HG03196 (cell line): ENCODE measurements at regions not wholly inside any gene's neighbourhood (a gene's known extent, or its start where the extent isn't known, plus 50 kb on each side); places are given as distances from the start of the nearest gene placed in this dataset.

Experiments used
- ATAC-seq: cut with Tn5 transposase; IDR thresholded peaks from one replicate; pipeline ENCODE4 v1.9.1; 2021; ENCODE audit not compliant: unreplicated experiment

DNA sequence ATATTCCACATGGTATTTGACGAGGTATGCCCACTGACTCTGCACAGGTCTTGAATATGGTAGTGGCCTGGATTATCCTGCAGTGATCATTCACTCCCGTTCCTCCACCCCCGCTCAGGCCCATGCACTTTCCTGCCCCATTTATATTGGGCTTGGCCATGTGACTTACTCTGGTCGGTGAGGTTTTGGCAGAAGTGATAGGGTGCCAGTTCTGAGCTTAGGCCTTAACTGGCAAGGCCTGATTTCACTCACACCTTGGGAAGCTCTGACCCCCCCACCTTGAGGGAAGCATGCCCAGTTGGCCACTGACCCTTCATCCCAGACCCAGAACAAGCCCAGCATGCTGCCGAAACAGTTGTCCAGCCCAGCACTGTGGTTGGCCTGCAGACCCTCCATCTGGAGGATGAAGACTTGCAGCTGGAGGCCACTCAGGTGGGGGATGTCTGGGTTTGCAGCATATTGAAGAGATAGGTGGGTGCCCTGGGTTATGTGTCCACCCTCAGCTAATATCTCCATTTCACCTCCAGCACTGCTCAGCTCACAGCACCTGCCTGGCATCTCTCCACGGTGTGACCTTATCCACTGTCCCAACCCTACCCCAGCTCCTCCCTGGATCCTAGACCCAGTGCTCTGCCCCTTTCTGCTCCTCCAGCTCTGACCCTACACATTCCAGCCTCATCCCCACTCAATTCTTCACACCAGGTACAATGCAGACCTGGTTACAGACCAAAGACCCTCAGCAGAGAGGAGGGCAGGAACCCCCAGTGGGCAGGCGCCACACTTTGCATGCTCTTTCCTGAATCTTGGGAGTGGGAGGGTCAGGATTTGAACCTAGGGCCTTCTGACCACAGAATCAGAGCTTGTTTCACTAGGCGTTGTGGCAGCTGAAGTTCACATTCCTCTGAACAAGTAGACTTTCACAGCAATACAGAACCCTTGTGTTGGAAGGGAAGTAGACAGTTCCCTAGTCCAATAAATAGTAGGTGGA, 138.1 kb upstream of the CHST15 start:
- ATAC-seq = no peak

- no peak for ATAC-seq
Observed at GRCh38 chr10:124230635-124231167, 137.3 kb upstream of the CHST15 start.

- no peak for ATAC-seq
Observed at GRCh38 chr10:124229989-124230634, 136.7 kb upstream of the CHST15 start.

DNA sequence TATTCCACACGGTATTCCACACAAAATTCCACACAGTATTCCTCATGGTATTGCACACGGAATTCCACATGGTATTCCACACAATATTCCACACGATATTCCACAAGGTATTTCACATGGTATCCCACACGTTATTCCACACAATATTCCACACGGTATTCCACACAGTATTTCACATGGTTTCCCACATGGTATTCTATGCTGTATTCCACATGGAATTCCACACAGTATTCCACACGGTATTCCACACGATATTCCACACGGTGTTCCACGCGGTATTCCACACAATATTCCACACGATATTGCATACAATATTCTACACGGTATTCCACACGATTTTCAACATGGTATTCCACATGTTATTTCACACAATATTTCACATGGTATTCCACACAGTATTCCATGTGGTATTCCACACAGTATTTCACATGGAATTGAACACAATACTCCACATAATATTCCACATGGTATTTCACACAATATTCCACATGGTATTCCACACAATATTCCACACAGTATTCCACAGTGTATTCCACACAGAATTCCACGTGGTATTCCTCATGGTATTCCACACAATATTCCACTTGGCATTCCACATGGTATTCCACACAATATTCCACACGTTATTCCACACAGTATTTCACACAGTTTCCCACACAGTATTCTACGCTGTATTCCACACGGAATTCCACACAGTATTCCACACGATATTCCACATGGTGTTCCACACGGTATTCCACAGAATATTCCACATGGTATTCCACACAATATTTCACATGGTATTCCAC, 136.0 kb upstream of the CHST15 start:
- no peak for ATAC-seq

DNA sequence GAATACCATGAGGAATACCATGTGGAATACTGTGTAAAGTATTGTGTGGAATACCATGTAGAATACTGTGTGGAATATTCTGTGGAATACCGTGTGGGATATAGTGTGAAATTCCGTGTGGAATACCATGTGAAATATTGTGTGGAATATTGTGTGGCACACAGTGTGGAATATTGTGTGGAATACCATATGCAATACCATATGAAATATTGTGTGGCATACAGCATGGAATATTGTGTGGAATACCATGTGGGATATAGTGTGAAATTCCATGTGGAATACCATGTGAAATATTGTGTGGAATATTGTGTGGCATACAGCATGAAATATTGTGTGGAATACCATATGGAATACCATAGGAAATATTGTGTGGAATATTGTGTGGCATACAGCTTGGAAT, 135.1 kb upstream of the CHST15 start:
- no peak for ATAC-seq

DNA sequence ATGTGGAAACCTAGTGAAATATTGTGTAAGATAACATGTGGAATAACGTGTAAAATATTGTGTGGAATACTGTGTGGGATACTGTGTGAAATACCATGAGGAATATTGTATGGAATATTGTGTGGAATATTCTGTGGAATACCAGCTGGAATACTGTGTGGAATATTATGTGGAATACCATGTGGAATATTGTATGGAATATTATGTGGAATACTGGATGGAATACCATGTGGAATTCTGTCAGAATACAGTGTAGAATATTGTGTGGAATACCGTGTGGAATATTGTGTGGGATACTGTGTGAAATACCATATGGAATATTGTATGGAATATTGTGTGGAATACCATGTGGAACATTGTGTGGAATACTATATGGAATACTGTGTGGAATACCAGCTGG, 134.6 kb upstream of the CHST15 start:
- ATAC-seq = no peak

DNA sequence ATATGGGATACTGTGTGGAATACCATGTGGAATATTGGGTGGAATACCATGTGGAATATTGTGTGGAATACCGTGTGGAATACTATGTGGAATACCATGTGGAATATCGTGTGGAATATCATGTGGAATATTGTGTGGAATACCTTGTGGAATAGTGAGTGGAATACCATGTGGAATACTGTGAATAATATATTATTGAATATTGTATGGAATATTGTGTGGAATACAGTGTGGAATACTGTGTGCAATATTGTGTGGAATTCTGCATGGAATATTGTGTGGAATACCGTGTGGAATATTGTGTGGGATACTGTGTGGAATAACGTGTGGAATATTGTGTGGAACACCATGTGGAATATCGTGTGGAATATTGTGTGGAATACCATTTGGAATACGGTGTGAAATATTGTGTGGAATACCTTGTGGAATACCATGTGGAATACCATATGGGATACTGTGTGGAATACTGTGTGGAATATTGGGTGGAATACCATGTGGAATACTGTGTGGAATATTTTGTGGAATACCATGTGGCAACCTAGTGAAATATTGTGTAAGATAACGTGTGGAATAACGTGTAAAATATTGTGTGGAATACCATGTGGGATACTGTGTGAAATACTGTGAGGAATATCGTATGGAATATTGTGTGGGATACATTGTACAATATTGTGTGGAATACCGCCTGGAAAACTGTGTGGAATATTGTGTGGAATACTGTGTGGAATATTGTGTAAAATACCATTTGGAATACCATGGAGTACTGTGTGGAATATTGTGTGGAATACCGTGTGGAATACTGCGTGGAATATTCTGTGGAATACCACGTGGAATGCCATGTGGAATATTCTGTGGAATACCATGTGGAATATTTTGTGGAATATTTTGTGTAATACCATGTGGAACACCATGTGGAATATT, 133.9 kb upstream of the CHST15 start:
- ATAC-seq = no peak

DNA sequence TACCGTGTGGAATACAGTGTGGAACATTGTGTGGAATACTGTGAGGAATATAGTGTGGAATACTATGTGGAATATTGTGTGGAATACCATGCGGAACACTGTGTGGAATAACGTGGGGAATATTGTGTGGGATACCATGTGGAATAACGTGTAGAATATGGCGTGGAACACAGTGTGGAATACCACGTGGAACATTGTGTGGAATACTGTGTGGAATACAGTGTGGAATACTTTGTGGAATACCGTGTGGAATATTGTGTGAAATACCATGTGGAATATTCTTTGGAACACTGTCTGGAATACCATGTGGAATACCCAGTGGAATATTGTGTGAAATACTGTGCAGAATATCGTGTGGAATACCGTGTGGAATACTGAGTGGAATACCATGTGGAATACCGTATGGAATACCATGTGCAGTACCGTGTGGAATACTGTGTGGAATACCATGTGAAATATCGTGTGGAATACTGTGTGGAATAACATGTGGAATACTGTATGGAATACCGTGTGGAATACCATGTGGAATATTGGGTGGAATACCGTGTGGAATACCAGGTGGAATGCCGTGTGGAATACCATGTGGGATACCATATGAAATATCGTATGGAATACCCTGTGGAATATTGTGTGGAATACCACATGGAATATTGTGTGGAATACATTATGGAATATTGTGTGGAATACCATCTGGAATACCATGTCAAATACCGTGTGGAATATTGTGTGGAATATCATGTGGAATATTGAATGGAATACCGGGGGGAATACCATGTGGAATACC, 133.1 kb upstream of the CHST15 start:
- no peak for ATAC-seq

DNA sequence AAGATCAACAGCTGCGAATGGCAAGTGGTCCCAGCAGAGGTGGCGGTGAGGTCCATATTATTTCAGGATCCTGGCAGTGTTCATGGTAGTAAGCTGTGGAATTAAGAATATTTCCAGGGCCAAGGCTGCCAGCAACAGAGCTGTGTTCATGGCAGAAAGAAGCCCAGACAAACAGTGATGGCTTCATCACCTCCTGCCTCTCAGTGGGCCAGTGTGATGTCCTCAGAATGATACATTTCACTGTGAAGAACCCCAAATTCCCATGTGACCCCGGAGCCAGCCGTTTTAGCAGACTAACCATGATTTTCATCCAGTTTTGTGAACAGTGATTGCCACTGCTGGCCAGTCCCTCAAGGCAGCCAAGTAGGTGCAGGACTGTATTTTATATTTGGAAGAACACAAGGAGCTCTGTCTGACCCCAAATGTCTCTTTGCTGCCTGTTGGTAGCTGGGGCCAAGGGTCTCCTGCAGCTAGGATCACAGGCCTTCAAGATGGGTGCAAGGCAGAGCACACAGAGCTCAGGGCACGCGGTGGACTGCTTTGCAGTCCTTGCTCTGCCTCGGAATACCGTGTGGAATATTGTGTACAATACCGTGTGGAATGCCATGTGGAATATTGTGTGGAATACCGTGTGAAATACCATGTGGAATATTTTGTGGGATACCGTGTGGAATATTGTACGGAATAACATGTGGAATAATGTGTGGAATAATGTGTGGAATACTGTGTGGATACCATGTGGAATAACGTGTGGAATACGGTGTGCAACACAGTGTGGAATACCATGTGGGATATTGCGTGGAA, 132.3 kb upstream of the CHST15 start:
- no peak for ATAC-seq

DNA sequence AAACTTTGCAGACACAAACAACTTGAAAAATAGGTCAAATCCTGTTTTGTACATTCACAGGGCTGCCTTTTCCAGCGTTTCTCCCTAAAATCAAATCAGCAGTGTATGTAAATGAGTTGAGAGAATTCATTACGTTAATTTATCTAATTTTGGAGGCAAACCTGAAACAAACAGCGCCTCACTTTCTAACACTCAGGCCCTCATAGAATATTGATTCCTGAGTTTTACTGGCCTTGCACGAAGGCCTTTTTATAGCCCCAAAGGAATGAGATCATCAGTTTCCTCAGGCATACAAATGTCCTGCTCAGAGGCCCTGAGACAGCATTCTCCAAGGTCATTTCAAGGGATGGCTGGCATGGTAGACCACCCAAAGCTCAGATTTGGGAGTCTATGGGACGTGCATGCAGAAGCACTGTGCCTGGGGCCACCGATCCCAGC, 131.7 kb upstream of the CHST15 start:
- no peak for ATAC-seq

- no peak for ATAC-seq
Observed at GRCh38 chr10:124224331-124225028, 131.1 kb upstream of the CHST15 start.

GRCh38 chr10:124223711-124224085, 130.3 kb upstream of the CHST15 start:
- no peak for ATAC-seq

- ATAC-seq = no peak
Observed at GRCh38 chr10:124222988-124223710, 129.8 kb upstream of the CHST15 start.

DNA sequence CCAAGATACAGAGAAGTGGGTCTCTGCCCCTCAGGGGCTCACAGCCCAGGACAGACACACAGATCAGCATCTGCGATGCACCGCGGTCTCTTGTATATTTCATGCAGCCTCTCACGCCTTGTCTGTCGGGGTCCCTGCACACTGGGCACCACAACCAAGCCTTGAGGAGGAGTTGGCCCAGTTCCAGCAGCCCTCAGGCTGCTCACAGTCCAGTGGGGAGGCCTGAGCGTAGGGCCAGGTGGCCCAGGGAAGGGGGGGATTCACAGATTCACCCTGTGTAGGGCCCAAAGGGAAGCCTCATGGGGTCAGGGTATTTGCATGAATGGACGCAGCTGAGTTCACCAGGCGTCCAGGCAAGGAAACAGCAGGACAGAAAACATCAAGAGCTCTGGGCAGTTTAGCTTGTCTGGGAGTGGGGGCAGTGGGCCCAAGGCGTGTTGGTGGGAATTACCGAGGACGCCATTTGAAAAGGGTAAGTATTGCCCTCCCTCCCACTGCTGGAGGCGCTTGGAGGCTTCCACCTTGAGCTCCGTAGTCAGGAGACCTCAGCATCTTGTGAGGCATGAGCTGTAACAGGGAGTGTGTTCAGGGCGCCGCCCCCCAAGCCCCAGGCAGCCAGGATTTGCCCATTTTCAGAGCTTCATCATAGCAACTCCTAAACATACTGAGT, 129.1 kb upstream of the CHST15 start:
- ATAC-seq = peak; percentile 22

DNA sequence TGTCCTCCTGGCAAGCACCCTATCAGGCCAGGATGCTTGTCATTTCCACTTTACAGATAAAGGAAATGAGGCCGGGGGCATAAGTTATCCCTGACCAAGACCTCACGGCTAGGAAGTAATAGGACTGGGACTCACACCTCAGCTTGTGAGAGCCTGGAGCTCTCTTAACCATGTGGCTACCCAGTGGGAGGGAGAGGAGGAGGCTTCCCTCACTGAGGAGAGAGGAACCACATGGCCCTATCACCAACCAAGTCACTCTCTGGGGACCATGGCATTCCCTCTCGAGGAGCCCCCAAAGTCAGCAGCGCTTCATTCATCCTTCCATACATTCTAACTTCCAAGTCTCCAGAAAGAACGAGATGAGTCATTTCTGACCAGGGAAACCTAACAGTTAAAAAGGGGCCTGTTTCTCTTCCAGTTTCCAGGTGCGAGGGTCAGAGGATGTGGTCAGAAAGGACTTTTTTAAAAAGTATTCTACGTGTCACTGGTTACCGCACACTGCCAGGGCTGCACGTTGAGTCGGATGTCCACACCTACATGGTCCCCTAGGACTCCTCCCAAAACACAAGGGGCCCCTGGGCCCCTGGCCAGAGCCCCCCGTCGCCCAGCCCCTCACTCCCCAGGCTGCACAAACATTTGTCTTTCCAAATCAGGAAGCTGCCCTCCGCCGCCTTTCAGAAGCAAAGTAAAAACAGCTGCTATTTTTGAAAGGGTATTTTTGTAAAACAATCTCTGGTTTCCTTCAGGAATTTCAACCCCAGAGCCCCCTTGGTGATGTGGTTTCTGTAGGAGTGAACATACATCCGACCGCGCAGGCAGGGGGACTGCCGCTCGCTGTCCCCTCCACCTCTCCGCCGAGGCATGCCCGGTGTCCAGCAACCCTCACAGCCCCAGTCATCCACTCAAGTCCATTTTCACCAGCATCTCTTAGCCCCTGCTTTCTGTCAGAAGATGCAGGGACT, 128.2 kb upstream of the CHST15 start:
- ATAC-seq = peak; percentile 61

GRCh38 chr10:124220971-124221355, 127.6 kb upstream of the CHST15 start:
- no peak for ATAC-seq
